ENCODE measurements at regions not wholly inside any gene's neighbourhood (a gene's known extent, or its start where the extent isn't known, plus 50 kb on each side); places are given as distances from the start of the nearest gene placed in this dataset.

DNA sequence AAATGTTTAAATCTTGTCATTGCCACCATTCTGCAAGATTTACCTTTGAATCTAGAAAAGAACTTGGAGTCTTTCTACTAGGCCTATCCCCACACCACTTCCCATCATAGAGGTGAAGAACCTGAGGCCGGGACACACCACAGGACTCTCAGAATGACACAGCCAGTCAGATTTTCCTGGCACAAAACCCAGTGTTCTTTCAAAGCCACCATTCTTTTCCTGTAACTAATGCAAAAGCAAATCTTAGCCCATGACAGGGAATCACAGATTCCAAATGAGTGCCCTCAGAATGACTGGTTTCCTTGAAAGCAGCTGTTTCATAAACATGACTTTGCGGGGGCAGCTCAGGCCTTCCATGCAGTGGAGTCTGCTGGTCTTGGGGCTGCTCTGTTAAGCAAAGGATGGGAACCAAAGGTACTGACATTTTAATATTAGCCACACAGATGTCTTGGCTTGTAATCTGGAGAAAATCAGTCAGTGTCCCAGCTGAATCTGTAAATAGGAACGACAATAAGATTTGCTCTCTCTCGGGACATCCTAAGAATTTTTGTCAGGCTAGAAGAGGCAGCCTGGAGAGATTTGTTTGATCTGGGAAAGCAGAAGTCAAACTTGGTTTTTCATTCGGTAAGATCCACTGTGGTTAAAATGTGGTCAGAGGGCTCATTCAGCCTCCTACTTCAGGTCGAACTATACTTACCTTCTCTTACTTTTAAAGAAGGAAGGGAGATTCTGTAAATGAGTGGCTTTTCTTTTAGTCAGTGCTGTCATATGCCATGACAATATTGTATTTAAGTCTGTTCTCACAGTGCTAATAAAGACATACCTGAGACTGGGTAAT, 115.1 kb downstream of the PALM2AKAP2 start:
- Histone ChIP-seq H3K27me3 (ENCODE audit: control insufficient read depth, insufficient read depth, low read length) (no peaks in the 10 kb centered on the region), H3K36me3 (replicated peaks; ENCODE audit: control insufficient read depth, insufficient read depth, low read length) (no peaks in the 10 kb centered on the region), H3K4me3 (ENCODE audit: insufficient read depth, low read depth, low read length) (no peak overlapping the region)
- DNase-seq: no peak

DNA sequence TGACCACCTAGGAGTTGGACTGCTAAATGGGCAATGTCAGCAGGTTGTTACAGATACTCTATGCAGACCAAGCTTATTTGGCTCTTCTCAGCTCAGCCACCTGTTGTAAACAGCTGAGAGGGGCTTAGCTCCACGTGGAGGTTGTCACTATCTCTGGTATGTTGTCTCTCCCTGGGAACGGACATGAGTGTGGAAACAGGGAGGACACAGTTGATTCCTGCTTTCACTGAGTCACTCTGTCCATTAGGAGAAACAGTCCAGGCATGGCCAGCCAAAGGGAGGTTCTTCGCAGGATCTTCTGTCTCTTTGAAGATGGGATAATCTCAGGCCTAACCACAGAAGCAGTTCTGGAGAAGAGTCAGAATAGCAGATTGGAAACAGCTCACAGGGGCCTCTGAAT, 121.2 kb downstream of the PALM2AKAP2 start:
- DNase-seq: no peak
- Histone ChIP-seq H3K4me3 (ENCODE audit: insufficient read depth, low read depth, low read length) (no peak overlapping the region), H3K36me3 (replicated peaks; ENCODE audit: control insufficient read depth, insufficient read depth, low read length) (no peaks in the 10 kb centered on the region), H3K27me3 (ENCODE audit: control insufficient read depth, insufficient read depth, low read length) (no peaks in the 10 kb centered on the region)

DNA sequence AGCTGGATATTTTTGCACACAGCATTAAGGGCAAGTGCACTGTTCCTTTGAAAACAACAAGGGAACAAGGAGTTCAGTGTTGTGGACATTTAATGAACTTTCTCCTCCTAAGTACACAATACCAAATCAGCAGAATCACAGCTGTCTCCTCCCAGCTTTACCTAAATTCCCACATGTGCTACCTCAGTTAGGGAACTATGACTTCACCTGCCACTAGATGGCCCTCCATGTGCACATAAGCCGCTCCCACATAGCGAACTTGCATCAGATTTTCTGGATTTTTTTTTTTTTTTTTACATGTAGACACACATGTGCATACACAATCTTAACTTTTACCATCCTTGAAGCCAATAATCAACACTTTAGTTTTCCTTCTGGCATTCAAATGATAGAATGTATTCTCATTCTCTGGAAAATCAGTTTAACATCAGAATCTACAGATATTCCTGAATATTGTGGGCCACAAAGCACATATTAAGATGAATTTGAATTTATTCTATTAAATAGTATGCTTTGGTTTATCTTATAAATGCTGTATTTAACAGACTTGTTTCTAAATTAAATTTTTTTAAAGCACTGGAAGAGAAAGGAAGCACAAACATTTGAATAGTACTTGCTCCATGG, 123.6 kb downstream of the PALM2AKAP2 start:
- H3K36me3 ChIP-seq (replicated peaks; ENCODE audit: control insufficient read depth, insufficient read depth, low read length): no peaks in the 10 kb centered on the region
- no peak overlapping the region for H3K4me3 ChIP-seq (ENCODE audit: insufficient read depth, low read depth, low read length)
- DNase-seq: peak; percentile 62
- H3K27me3 ChIP-seq (ENCODE audit: control insufficient read depth, insufficient read depth, low read length): no peaks in the 10 kb centered on the region

DNA sequence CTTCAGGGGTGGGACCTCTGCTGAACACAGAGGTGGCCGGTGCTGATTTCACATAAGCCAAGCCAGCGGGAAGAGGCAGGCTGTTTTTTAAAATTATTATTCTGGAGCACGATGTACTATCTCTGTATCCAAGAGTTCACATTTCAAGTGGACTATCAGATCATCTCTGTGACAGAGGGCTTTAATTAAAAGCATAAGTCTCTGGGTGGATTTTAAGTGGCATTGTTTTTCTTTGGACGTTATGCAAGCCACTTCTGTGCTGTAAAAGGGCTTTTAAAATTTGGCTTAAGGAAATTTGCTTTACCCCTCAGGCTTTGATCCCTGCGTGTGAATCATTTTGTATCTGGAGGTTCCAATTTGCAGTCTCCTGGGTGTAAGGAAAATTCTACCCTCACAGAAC, 124.7 kb downstream of the PALM2AKAP2 start:
- no peak for DNase-seq
- Histone ChIP-seq H3K36me3 (replicated peaks; ENCODE audit: control insufficient read depth, insufficient read depth, low read length) (no peaks in the 10 kb centered on the region), H3K4me3 (ENCODE audit: insufficient read depth, low read depth, low read length) (no peak overlapping the region), H3K27me3 (ENCODE audit: control insufficient read depth, insufficient read depth, low read length) (no peaks in the 10 kb centered on the region)

DNA sequence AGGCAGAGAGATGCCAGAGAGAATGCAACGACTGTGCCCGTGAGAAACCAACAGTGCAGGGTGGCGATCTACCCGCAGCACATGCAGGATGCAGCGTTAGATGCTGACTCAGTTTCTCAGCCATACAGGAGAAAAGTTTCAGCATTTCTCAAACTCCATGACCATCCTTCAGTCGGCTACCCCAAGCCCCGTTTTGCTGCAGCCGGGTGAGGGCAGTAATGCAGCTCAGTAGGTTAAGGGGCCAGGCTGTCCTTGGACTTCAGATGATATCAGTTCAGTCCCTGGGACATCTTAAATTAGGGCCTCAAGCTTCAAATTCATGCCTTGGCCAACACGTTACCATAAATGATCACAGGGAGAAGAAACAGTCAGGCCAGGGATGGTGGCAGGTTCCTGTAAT, 125.5 kb downstream of the PALM2AKAP2 start:
- no peak for DNase-seq
- Histone ChIP-seq H3K4me3 (ENCODE audit: insufficient read depth, low read depth, low read length) (no peak overlapping the region), H3K27me3 (ENCODE audit: control insufficient read depth, insufficient read depth, low read length) (no peaks in the 10 kb centered on the region), H3K36me3 (replicated peaks; ENCODE audit: control insufficient read depth, insufficient read depth, low read length) (no peaks in the 10 kb centered on the region)

DNA sequence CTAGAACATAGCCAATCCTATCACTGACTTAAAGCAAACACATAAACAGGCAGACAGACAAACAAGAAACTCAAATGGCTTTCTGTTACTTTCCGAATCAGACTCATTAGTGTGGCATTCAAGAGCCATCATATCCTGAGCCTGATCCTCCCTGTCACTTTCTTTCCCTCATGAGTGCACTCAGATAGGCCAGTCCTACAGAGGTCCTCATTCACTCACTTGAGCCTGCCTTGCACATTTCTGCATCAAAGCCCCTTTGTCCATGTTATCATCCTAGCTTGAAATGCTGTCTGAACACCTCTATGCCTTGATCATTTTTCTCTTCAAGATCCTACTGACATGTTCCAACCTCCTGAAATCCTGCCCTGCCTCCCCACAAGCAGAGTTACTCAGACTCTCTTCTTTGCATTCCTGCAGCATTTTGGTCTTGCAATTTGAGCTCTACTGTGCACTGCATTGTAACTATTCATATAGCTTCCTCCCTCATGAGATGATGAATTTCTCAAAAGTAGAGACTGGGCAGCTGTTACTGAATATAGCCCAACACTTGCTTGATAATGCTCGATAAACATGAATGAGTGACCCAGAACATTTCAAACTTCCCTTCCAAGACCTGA, 126.9 kb downstream of the PALM2AKAP2 start:
- DNase-seq: no peak
- Histone ChIP-seq H3K27me3 (ENCODE audit: control insufficient read depth, insufficient read depth, low read length) (no peaks in the 10 kb centered on the region), H3K4me3 (ENCODE audit: insufficient read depth, low read depth, low read length) (no peak overlapping the region), H3K36me3 (replicated peaks; ENCODE audit: control insufficient read depth, insufficient read depth, low read length) (no peaks in the 10 kb centered on the region)

DNA sequence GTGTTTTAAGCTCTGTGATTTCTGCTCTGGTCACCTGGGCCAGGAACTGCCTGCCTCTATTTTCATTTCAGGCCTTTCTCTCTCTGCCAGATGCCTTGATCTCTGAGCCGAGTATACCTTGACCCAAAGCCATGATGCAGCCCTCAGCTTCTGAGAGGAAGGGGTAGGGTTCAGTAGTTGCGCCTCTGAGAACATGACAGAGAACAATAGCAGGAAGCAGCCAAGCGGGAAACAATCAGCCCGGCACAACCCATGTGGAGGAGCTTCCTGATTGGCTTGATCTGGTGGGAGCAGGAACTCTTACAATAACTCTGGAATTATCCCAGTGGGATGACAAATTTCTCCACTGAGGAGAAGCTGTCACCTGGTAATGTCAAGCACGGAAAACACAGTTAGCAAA, 127.4 kb downstream of the PALM2AKAP2 start:
- Histone ChIP-seq H3K27me3 (ENCODE audit: control insufficient read depth, insufficient read depth, low read length) (no peaks in the 10 kb centered on the region), H3K4me3 (ENCODE audit: insufficient read depth, low read depth, low read length) (no peak overlapping the region), H3K36me3 (replicated peaks; ENCODE audit: control insufficient read depth, insufficient read depth, low read length) (no peaks in the 10 kb centered on the region)
- peak; percentile 14 for DNase-seq

DNA sequence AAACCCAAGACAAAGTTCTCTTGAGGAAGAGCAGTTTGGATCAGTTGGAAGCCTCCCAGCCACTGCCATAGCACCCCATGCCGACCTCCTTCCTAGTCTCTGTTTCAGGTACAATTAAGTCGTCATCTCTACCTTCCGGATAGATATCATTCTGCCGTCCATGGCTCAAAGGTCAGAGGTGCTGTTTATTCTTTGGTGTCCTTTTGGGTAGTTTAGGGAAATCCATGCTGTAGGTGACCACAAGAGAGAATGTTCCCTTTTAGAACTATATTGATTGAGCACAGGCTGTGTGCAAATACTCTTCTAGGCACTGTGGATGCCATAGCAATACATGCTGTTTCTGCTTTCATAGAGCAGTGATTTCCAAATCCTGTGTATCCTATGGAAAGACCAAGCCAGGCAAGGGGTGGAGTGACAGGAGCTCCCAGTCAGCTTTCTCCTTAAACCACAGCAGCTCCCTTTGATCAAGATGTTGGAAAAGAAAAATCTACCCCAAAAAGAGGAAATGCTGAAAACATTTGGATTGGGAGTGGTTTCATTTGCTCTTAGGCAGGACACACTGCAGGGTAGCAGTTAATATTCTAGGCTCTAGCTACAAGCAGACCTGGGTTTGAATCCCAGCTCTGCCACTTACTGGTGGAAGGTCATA, 127.9 kb downstream of the PALM2AKAP2 start:
- Histone ChIP-seq H3K4me3 (ENCODE audit: insufficient read depth, low read depth, low read length) (no peak overlapping the region), H3K27me3 (ENCODE audit: control insufficient read depth, insufficient read depth, low read length) (no peaks in the 10 kb centered on the region), H3K36me3 (replicated peaks; ENCODE audit: control insufficient read depth, insufficient read depth, low read length) (no peaks in the 10 kb centered on the region)
- DNase-seq: no peak

DNA sequence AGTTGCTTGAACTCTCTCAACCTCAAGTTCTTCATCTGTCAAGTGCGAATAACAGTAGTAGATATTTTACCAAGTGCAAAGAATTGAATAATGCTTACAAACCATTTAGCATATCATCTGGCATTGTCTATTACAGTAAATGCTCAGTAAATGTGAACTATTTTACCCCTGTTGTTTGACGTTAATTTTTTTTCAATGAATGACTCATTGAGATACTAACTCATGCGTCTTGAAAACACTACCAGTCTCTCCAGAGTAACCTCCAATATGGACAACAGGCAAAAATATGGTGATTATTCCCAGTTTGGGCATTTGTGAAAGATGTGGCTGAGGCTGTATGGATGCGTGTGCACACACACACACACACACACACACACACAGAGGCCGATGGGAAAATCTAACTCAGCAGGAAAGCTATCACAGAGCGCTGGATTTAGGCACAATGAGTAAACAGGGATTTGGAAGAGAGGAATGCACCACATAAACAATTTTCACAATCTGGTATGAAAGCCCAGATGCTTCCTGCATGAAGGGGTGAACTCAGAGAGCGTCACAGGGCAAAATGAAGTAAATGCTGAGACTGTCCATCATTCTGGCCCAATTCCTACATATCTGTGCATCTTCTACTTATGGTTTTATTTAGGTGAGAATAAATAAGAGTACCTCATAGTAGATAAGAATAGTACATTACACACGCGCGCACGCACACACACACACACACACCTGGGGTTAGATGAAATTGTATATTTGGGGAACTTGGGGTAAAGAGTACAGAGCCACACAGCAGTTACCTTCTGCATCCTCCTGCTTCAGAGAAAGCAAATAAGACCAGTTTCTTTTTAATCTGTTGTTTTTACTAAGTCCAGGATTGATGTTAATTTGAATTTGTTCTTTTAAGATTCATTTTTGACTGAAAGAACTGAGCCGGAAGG, 128.7 kb downstream of the PALM2AKAP2 start:
- Histone ChIP-seq H3K27me3 (ENCODE audit: control insufficient read depth, insufficient read depth, low read length) (no peaks in the 10 kb centered on the region), H3K36me3 (replicated peaks; ENCODE audit: control insufficient read depth, insufficient read depth, low read length) (no peaks in the 10 kb centered on the region), H3K4me3 (ENCODE audit: insufficient read depth, low read depth, low read length) (no peak overlapping the region)
- no peak for DNase-seq

DNA sequence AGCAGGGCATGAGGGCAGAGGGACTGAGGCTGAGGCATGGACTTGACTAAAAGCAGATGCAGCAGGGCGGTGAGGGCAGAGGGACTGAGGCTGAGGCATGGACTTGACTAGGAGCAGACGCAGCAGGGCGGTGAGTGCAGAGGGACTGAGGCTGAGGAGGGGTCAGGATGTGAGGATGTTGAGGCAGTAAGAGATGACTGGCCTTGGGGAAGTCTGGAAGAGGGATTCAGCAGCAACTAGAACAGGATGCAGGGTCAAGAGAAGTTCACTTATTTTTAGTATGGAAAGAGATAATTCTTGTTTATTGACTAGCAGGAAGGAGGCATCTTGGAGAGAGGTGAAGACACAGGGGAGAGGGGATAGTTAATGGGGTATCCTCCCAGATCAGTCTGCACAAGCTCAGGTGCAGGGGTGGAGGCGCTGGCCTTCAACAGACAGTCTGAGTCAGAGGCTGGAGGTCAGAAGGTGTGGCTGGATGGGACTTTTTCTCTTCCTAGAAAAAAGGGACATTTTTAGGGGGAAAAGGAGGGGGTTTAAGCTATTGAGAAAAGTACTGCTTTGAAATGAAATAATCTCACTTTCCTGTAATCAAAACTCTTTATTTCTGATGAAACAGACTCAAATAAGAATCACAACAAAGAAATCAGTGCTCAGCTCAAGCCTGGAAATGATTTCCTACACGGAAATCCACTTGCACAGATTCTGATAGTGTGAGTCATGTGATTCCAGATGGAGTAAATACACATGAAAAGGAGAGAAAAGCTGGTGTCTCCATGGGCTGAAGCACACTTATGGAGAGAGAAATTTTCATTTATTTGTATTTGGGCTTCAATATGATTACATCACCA, 130.9 kb downstream of the PALM2AKAP2 start:
- H3K4me3 ChIP-seq (ENCODE audit: insufficient read depth, low read depth, low read length): no peak overlapping the region
- H3K36me3 ChIP-seq (replicated peaks; ENCODE audit: control insufficient read depth, insufficient read depth, low read length): no peaks in the 10 kb centered on the region
- no peaks in the 10 kb centered on the region for H3K27me3 ChIP-seq (ENCODE audit: control insufficient read depth, insufficient read depth, low read length)
- DNase-seq: no peak

DNA sequence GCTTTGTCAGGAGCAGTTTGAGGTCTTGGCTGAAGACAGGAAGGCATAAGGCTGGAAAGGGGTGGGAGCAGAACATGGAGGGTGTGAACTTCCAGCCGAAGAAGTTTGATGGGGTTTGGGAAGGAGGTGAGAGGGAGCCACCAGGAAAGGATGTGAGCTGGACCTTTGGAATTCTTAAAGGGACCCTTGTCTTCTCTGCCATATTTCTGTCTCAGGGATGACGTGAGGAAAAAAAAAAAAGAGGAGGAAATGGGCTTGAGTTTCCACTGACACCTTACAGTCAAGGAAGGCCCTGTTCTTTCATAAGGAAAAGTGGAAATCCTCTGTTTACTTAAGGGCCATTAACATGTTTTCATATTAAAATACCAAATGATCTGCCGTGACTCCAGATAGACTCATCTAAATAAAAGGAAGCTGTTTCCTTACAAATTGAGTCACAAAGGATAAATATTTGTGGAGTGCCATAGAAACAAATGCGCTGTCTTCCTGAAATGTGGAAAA, 132.1 kb downstream of the PALM2AKAP2 start:
- DNase-seq: peak; percentile 22
- no peaks in the 10 kb centered on the region for H3K36me3 ChIP-seq (replicated peaks; ENCODE audit: control insufficient read depth, insufficient read depth, low read length)
- no peaks in the 10 kb centered on the region for H3K27me3 ChIP-seq (ENCODE audit: control insufficient read depth, insufficient read depth, low read length)
- no peak overlapping the region for H3K4me3 ChIP-seq (ENCODE audit: insufficient read depth, low read depth, low read length)

DNA sequence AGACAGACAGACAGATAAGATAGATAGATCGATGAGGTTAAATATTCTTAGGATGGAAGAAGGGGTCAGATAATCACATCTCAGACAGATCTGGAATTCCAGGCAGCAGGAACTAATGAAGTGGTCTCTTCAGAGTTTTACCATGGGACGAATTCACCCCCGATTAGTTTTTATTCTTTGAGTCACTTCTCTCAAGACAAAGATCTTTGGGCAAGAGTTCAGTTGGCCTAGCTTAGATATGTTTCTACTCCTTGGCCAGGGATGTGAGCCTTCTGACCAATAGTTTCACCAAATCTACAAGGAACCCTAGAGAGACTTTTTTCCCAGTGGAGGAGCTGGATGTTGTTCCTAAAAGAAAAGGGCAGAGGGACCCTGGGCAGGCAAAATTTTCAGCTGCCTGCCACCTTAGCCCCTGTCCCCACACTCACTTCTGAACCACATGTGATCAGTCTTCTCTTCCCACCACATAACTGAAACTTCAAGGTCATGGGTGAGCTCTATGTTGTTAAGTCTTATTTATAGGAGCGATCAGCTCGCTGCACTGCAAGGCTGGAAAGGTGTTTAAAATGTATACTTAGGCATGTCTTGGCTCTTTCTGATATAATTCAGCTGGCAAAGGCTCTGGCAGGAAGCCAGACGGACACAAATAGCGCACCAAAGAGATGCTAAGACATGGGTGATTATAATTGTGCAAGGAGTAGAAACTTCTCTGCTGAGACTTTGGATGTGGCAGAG, 132.9 kb downstream of the PALM2AKAP2 start:
- Histone ChIP-seq H3K36me3 (replicated peaks; ENCODE audit: control insufficient read depth, insufficient read depth, low read length) (no peaks in the 10 kb centered on the region), H3K27me3 (ENCODE audit: control insufficient read depth, insufficient read depth, low read length) (no peaks in the 10 kb centered on the region), H3K4me3 (ENCODE audit: insufficient read depth, low read depth, low read length) (no peak overlapping the region)
- no peak for DNase-seq

DNA sequence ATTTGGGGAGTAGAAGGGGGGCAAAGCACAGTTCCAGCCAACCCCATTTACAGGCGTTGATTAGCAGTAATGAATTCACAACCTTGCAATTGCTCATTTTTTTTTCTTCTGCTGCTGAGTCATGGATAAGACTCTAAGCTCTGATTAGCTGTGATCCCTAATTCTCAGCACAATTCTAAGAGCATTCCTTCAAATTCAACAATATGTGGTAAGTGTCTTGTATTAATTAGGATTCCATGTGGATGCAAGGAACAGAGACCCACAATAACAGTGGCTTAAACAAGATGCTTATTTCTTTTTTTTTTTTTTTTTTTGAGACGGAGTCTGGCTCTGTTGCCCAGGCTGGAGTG, 133.4 kb downstream of the PALM2AKAP2 start:
- H3K36me3 ChIP-seq (replicated peaks; ENCODE audit: control insufficient read depth, insufficient read depth, low read length): no peaks in the 10 kb centered on the region
- H3K27me3 ChIP-seq (ENCODE audit: control insufficient read depth, insufficient read depth, low read length): no peaks in the 10 kb centered on the region
- no peak for DNase-seq
- H3K4me3 ChIP-seq (ENCODE audit: insufficient read depth, low read depth, low read length): no peak overlapping the region

Data from H7 (cell line).